ENCODE measurements at regions not wholly inside any gene's neighbourhood (a gene's known extent, or its start where the extent isn't known, plus 50 kb on each side); places are given as distances from the start of the nearest gene placed in this dataset.
"Not testable (repeated sequence)": the region's sequence is repeated elsewhere in the genome, so short reads cannot be mapped to it uniquely, and the experiment has no call there.

DNA sequence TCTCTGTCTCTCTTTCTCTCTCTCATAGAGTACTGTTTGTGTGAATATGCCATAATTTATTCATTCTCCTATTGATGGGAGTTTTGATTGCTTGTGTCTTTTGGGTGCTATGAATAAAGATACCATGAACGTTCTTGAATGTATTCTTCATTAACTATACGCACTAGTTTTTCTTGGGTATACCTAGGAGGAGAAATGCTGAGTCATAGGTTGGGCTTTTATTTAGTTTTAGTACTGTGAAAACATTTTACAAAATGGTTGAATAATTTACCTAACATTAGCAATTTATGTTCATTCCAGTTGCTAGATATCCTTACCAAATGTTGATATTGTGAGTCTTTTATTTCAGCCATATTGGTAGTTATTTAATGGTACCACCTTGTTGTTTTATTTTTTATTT, 192.5 kb downstream of the NPR3 start:
- in situ Hi-C loops (cut with HindIII; ENCODE audit: low sequenced_read_pairs): no loop called here
- DNase-seq (ENCODE audit: low read depth, low spot score): no peak
- no peak overlapping the region for H3K4me3 ChIP-seq (ENCODE audit: low read depth, low read length)
- TF ChIP-seq, protein P1, sequence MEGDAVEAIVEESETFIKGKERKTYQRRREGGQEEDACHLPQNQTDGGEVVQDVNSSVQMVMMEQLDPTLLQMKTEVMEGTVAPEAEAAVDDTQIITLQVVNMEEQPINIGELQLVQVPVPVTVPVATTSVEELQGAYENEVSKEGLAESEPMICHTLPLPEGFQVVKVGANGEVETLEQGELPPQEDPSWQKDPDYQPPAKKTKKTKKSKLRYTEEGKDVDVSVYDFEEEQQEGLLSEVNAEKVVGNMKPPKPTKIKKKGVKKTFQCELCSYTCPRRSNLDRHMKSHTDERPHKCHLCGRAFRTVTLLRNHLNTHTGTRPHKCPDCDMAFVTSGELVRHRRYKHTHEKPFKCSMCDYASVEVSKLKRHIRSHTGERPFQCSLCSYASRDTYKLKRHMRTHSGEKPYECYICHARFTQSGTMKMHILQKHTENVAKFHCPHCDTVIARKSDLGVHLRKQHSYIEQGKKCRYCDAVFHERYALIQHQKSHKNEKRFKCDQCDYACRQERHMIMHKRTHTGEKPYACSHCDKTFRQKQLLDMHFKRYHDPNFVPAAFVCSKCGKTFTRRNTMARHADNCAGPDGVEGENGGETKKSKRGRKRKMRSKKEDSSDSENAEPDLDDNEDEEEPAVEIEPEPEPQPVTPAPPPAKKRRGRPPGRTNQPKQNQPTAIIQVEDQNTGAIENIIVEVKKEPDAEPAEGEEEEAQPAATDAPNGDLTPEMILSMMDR (IDR thresholded peaks at IDR 0.05; ENCODE audit: low read depth, low read length): no peak

DNA sequence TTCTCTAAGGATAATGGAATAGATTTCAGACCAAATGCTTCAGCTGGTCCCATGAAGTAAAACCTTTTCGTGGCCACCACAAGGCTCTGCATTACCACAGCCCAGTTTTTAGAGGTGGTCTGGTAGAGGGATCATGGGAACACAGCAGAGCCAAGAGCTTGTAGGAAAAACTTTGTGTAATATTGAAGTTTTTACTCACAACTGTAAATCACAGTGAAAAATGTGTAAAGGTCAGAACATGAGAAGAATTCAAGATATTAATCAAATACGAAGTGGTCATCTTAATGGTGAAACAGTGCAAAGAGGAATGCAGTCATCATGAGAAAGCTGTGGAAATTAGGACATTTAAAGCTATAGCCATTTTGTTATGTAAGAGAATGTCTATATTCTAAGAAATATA, 197.5 kb downstream of the NPR3 start:
- TF ChIP-seq, protein P1 (IDR thresholded peaks at IDR 0.05; ENCODE audit: low read depth, low read length): no peak
- no peak overlapping the region for H3K4me3 ChIP-seq (ENCODE audit: low read depth, low read length)
- in situ Hi-C loops (cut with HindIII; ENCODE audit: low sequenced_read_pairs): no loop called here
- no peak for DNase-seq (ENCODE audit: low read depth, low spot score)

DNA sequence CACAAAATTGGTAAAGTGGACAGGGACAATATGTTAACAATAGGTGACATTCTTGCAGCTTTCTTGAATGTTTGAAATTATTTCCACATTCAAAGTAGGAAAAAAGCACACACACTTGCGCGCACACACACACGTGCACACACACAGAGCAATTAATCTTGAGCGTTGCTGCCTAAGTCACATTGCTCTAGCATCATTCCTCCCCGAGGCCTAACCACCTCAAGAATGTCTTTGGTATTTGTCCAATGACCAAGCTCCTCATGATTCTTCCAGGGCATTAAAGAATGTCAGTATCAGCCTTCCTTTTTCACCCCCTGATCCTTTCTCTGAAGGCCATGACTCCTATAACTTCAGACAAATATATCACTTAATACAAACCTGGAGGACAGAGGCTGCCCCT, 198.1 kb downstream of the NPR3 start:
- DNase-seq (ENCODE audit: low read depth, low spot score): peak; percentile 9
- in situ Hi-C loops (cut with HindIII; ENCODE audit: low sequenced_read_pairs): no loop called here
- TF ChIP-seq, protein P1 (IDR thresholded peaks at IDR 0.05; ENCODE audit: low read depth, low read length): no peak
- no peak overlapping the region for H3K4me3 ChIP-seq (ENCODE audit: low read depth, low read length)

DNA sequence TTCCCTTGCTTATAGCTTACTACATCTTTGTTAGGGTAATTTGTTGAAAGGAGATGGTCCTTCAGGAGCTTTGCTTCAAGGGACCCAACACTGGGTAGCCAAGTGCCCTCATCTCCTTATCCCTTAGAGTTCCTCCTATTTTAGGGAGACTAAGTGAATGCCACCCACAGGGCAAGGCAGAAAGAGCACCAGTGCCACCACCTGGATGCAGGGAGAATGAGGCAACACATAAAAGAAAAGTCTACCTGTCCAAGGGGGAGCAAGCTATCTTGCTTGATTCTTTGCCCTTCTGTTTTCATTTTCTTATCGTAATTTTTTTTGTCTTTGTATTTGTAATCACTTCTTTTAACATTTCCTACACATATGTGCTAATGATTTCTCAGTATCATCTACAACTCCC, 205.5 kb downstream of the NPR3 start:
- in situ Hi-C loops (cut with HindIII; ENCODE audit: low sequenced_read_pairs): no loop called here
- TF ChIP-seq, protein P1 (IDR thresholded peaks at IDR 0.05; ENCODE audit: low read depth, low read length): peak; percentile 61
- DNase-seq (ENCODE audit: low read depth, low spot score): peak; percentile 18
- no peak overlapping the region for H3K4me3 ChIP-seq (ENCODE audit: low read depth, low read length)

DNA sequence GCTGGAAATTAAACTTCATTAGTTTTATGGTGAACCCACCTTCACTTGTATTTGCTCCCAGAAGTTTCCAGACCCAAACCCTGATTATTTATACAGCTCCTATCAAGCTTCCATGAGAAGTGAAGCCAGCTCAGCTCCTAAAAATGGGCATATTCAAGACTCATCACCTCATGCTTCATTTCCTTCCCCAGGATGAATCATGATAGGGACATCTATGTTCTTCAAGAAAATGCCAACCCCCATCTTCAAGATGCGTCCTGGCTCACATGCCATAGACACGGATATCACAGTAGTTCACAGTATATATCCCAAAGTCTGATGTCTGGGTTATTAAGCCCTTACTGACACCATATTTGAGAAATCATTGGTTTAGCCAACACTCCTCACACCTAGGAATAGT, 217.6 kb downstream of the NPR3 start:
- H3K4me3 ChIP-seq (ENCODE audit: low read depth, low read length): no peak overlapping the region
- TF ChIP-seq, protein P1 (IDR thresholded peaks at IDR 0.05; ENCODE audit: low read depth, low read length): no peak
- in situ Hi-C loops (cut with HindIII; ENCODE audit: low sequenced_read_pairs): no loop called here
- no peak for DNase-seq (ENCODE audit: low read depth, low spot score)

DNA sequence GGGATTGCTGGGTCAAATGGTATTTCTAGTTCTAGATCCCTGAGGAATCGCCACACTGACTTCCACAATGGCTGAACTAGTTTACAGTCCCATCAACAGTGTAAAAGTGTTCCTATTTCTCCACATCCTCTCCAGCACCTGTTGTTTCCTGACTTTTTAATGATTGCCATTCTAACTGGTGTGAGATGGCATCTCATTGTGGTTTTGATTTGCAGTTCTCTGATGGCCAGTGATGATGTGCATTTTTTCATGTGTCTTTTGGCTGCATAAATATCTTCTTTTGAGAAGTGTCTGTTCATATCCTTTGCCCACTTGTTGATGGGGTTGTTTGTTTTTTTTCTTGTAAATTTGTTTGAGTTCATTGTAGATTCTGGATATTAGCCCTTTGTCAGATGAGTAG, 220.3 kb downstream of the NPR3 start:
- H3K4me3 ChIP-seq (ENCODE audit: low read depth, low read length); DNase-seq (ENCODE audit: low read depth, low spot score); in situ Hi-C loops (cut with HindIII; ENCODE audit: low sequenced_read_pairs): not testable (repeated sequence)

DNA sequence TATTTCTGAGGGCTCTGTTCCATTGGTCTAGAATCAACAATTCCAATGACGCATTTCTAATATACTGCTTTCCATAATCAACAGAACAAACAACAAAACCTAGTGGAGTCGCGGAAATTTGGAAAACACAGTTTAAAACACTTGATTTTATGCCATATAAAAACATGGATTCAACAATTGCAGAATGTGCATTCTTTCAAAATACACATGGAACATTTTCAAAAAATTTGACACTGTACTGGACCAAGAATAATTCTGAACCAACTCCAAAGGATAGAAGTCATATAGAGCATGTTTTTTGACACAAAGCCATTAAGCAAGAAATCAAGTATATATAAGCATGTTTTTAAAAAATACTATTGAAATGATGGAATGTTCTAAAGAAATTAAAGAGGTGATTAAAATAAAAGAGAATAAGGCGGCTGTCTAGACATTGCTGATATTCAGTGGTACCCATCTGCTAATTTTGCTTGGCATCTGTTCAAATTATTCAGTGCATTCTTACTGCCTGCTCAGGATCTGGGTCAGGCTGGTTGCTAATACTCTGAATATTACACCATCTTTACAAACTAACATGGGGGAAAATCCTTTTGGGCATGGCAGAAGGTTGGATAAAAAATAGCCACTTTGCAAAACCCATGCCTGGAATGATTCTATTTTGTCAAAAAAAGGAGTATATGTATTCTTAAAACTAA, 221.3 kb downstream of the NPR3 start:
- H3K4me3 ChIP-seq (ENCODE audit: low read depth, low read length): no peak overlapping the region
- TF ChIP-seq, protein P1 (IDR thresholded peaks at IDR 0.05; ENCODE audit: low read depth, low read length): no peak
- in situ Hi-C loops (cut with HindIII; ENCODE audit: low sequenced_read_pairs): no loop called here
- DNase-seq (ENCODE audit: low read depth, low spot score): no peak
